ENCODE measurements at regions not wholly inside any gene's neighbourhood (a gene's known extent, or its start where the extent isn't known, plus 50 kb on each side); places are given as distances from the start of the nearest gene placed in this dataset.

- no peak for FAIRE-seq
These were observed 475.2 kb upstream of the PPP2R3A start for GRCh38 chr3:135490219-135490915.

GRCh38 chr3:135491491-135492205 lies 473.9 kb upstream of the PPP2R3A start:
- FAIRE-seq = no peak

GRCh38 chr3:135495891-135496290 lies 469.6 kb upstream of the PPP2R3A start:
- FAIRE-seq = no peak

- no peak for FAIRE-seq
These were observed 467.5 kb upstream of the PPP2R3A start for GRCh38 chr3:135497979-135498378.

- FAIRE-seq = no peak
These were observed 466.1 kb upstream of the PPP2R3A start for GRCh38 chr3:135499426-135499825.

GRCh38 chr3:135500034-135500433 lies 465.5 kb upstream of the PPP2R3A start:
- FAIRE-seq = no peak

- FAIRE-seq = no peak
These were observed 462.3 kb upstream of the PPP2R3A start for GRCh38 chr3:135503065-135503759.

GRCh38 chr3:135503760-135504686 lies 461.5 kb upstream of the PPP2R3A start:
- FAIRE-seq = no peak

GRCh38 chr3:135513106-135514059 lies 452.1 kb upstream of the PPP2R3A start:
- FAIRE-seq = no peak

- FAIRE-seq = no peak
These were observed 451.5 kb upstream of the PPP2R3A start for GRCh38 chr3:135514060-135514448.

GRCh38 chr3:135516143-135516542 lies 449.4 kb upstream of the PPP2R3A start:
- no peak for FAIRE-seq

GRCh38 chr3:135528413-135529015 lies 437.0 kb upstream of the PPP2R3A start:
- FAIRE-seq = no peak

- FAIRE-seq = no peak
These were observed 433.5 kb upstream of the PPP2R3A start for GRCh38 chr3:135532021-135532420.

- no peak for FAIRE-seq
These were observed 427.4 kb upstream of the PPP2R3A start for GRCh38 chr3:135538123-135538522.

GRCh38 chr3:135539351-135539750 lies 426.2 kb upstream of the PPP2R3A start:
- FAIRE-seq = no peak

GRCh38 chr3:135539854-135540253 lies 425.7 kb upstream of the PPP2R3A start:
- FAIRE-seq = no peak

- FAIRE-seq = no peak
These were observed 415.5 kb upstream of the PPP2R3A start for GRCh38 chr3:135549928-135550494.

- no peak for FAIRE-seq
These were observed 409.4 kb upstream of the PPP2R3A start for GRCh38 chr3:135556174-135556573.

- no peak for FAIRE-seq
These were observed 407.3 kb upstream of the PPP2R3A start for GRCh38 chr3:135558150-135558783.

GRCh38 chr3:135558906-135559305 lies 406.6 kb upstream of the PPP2R3A start:
- peak; percentile 76 for FAIRE-seq
